T-cell (primary cell): ENCODE measurements at regions not wholly inside any gene's neighbourhood (a gene's known extent, or its start where the extent isn't known, plus 50 kb on each side); places are given as distances from the start of the nearest gene placed in this dataset.

ENCODE experiments used
- ATAC-seq, 4 experiments: fragments of 200-7000 bp in 3 of 4; fragments of 150-1000 bp in 1 of 4; cut with Tn5 transposase; replicated peaks in 1 of 4; 1 replicate in 3 of 4; 2 replicates in 1 of 4; pipeline ENCODE4 v1.10.0; 2021; ENCODE audit warnings: moderate library complexity in 3 of 4, mild to moderate bottlenecking in 2 of 4, moderate number of reproducible peaks in 1 of 4
- CTCF ChIA-PET, 2 donors: fragments of 300-600 bp; sonication (Branson Sonifier 250); formaldehyde crosslinking; loops; one replicate each; lab custom pipeline; 2022; ENCODE audit warnings: antibody characterized with exemption in 2 of 2; lab: Charles Lee
- POLR2A ChIA-PET, 2 donors: fragments of 300-600 bp; sonication (Branson Sonifier 250); formaldehyde crosslinking; loops; one replicate each; lab custom pipeline; 2022; ENCODE audit warnings: antibody characterized with exemption in 2 of 2; lab: Charles Lee
- DNase-seq, 35 experiments: peaks; one replicate each; pipeline versions ENCODE4 v3.0.0 to v3.0.0-alpha.2; 2013 to 2023
- H3K27ac ChIP-seq: one replicate; pipeline ENCODE4 v1.5.1; 2013; ENCODE audit warnings: low read length
- H3K27me3 ChIP-seq, 2 experiments: replicated peaks in 1 of 2; 1 replicate in 1 of 2; 2 replicates in 1 of 2; pipeline versions ENCODE4 v1.6.1 to v1.7.0; 2013; ENCODE audit warnings: low read length in 1 of 2, mixed read lengths in 1 of 2; ENCODE audit not compliant: control insufficient read depth in 2 of 2, insufficient read depth in 2 of 2; ENCODE audit errors: extremely low read depth in 1 of 2
- H3K36me3 ChIP-seq, 2 donors: 1 replicate in 1 of 2; 2 replicates in 1 of 2; pipeline versions ENCODE4 v1.6.1 to v1.7.0; 2013; ENCODE audit warnings: low read length in 1 of 2; ENCODE audit not compliant: control insufficient read depth in 2 of 2, insufficient read depth in 1 of 2; ENCODE audit errors: extremely low read depth in 1 of 2
- H3K4me1 ChIP-seq, 2 experiments: 1 replicate in 1 of 2; 2 replicates in 1 of 2; pipeline versions ENCODE4 v1.6.1 to v1.7.0; 2013; ENCODE audit warnings: low read length in 2 of 2, mixed read lengths in 1 of 2; ENCODE audit not compliant: insufficient read depth in 2 of 2, control insufficient read depth in 1 of 2; ENCODE audit errors: extremely low read depth in 1 of 2
- H3K4me3 ChIP-seq, 2 donors: 1 replicate in 1 of 2; 2 replicates in 1 of 2; pipeline versions ENCODE4 v1.5.1 to v1.7.0; 2013; ENCODE audit warnings: mild to moderate bottlenecking in 2 of 2, low read length in 1 of 2, moderate library complexity in 1 of 2; ENCODE audit not compliant: control insufficient read depth in 1 of 2; ENCODE audit errors: extremely low read depth in 1 of 2
- H3K9me3 ChIP-seq: 2 replicates; pipeline ENCODE4 v1.7.0; 2013
- H3K27ac Mint-ChIP-seq, 2 donors: one replicate each; pipeline ENCODE4 v1.8.0; 2020 to 2021; ENCODE audit warnings: mild to moderate bottlenecking in 2 of 2, mixed read lengths in 2 of 2
- H3K27me3 Mint-ChIP-seq, 2 donors: one replicate each; pipeline ENCODE4 v1.8.0; 2021 to 2022; ENCODE audit warnings: mixed read lengths in 2 of 2
- H3K36me3 Mint-ChIP-seq: one replicate; pipeline ENCODE4 v1.8.0; 2021; ENCODE audit warnings: mixed read lengths
- H3K4me1 Mint-ChIP-seq, 3 donors: one replicate each; pipeline ENCODE4 v1.8.0; 2020 to 2022; ENCODE audit warnings: mixed read lengths in 3 of 3, mild to moderate bottlenecking in 1 of 3
- H3K4me3 Mint-ChIP-seq, 3 donors: one replicate each; pipeline ENCODE4 v1.8.0; 2020 to 2022; ENCODE audit warnings: mild to moderate bottlenecking in 3 of 3, mixed read lengths in 3 of 3, moderate library complexity in 3 of 3
- H3K9me3 Mint-ChIP-seq, 3 donors: one replicate each; pipeline ENCODE4 v1.8.0; 2020 to 2022; ENCODE audit warnings: mixed read lengths in 3 of 3
- WGBS: methylation state at CpG from one replicate; pipeline ENCODE4 v1.1.5; 2013; ENCODE audit warnings: missing lambda C conversion rate; ENCODE audit not compliant: insufficient coverage; 5-methylcytosine and 5-hydroxymethylcytosine counted together

- Histone ChIP-seq H3K27me3 (peaks cover 0 to 3% of the 10 kb centered on the region in 2 experiments), H3K4me3 (no peak overlapping the region), H3K4me1 (no peaks in the 10 kb centered on the region), H3K36me3 (no peaks in the 10 kb centered on the region), H3K27ac (no peak overlapping the region), H3K9me3 (no peaks in the 10 kb centered on the region)
- no peak for DNase-seq
- H3K4me1 Mint-ChIP-seq, result no peaks in the 10 kb centered on the region
- no peak for ATAC-seq
- peaks cover 0 to 3% of the 10 kb centered on the region in 2 donors for H3K27me3 Mint-ChIP-seq
- 57% methylated on average over 1 of the region's 2 CpGs for WGBS
- POLR2A ChIA-PET, result no interaction called here
- CTCF ChIA-PET, result no interaction called here
- no peak overlapping the region for H3K4me3 Mint-ChIP-seq
- peaks cover 0 to 5% (median 0%) of the 10 kb centered on the region in 3 donors for H3K9me3 Mint-ChIP-seq
- H3K27ac Mint-ChIP-seq, result no peak overlapping the region
- H3K36me3 Mint-ChIP-seq, result no peaks in the 10 kb centered on the region
These were observed 64.2 kb upstream of the MME start for GRCh38 chr3:155015776-155016436.

- Histone ChIP-seq H3K27ac (no peak overlapping the region), H3K4me3 (no peak overlapping the region), H3K9me3 (no peaks in the 10 kb centered on the region), H3K4me1 (no peaks in the 10 kb centered on the region), H3K27me3 (peaks cover 0 to 3% of the 10 kb centered on the region in 2 experiments), H3K36me3 (no peaks in the 10 kb centered on the region)
- Mint-ChIP-seq H3K9me3 (peaks cover 0 to 5% (median 0%) of the 10 kb centered on the region in 3 donors), H3K27ac (no peak overlapping the region), H3K4me1 (no peaks in the 10 kb centered on the region), H3K36me3 (no peaks in the 10 kb centered on the region), H3K27me3 (peaks cover 0 to 3% of the 10 kb centered on the region in 2 donors), H3K4me3 (no peak overlapping the region)
- ATAC-seq (no peak), DNase-seq (no peak)
- 60% methylated on average over 1 of the region's 2 CpGs for WGBS
- CTCF ChIA-PET, result no interaction called here
- POLR2A ChIA-PET, result no interaction called here
These were observed 65.2 kb upstream of the MME start for GRCh38 chr3:155014953-155015352.

- Histone ChIP-seq H3K4me3 (no peak overlapping the region), H3K27ac (no peak overlapping the region), H3K4me1 (no peaks in the 10 kb centered on the region), H3K27me3 (peaks cover 0 to 3% of the 10 kb centered on the region in 2 experiments), H3K36me3 (no peaks in the 10 kb centered on the region), H3K9me3 (no peaks in the 10 kb centered on the region)
- ChIA-PET CTCF (interaction anchor here in 1 of 2 donors (0.5 kb wide), 1 partner anchor 60 kb away, joined by 3 read pairs; no protein-coding TSS in a partner anchor), POLR2A (no interaction called here)
- Mint-ChIP-seq H3K4me3 (no peak overlapping the region), H3K27ac (no peak overlapping the region), H3K27me3 (peaks cover 0 to 3% of the 10 kb centered on the region in 2 donors), H3K9me3 (peaks cover 0 to 5% (median 0%) of the 10 kb centered on the region in 3 donors), H3K4me1 (no peaks in the 10 kb centered on the region), H3K36me3 (no peaks in the 10 kb centered on the region)
- DNase-seq (no peak), ATAC-seq (no peak)
- 71% methylated on average over 1 of the region's 2 CpGs for WGBS
These were observed 66.7 kb upstream of the MME start for GRCh38 chr3:155013427-155013826.

GRCh38 chr3:155012584-155012983, 67.5 kb upstream of the MME start:
- Histone ChIP-seq H3K36me3 (no peaks in the 10 kb centered on the region), H3K4me3 (no peak overlapping the region), H3K27me3 (peaks cover 0 to 3% of the 10 kb centered on the region in 2 experiments), H3K4me1 (no peaks in the 10 kb centered on the region), H3K9me3 (no peaks in the 10 kb centered on the region), H3K27ac (no peak overlapping the region)
- ChIA-PET CTCF (no interaction called here), POLR2A (no interaction called here)
- WGBS, result 90% methylated on average over 3 of the region's 4 CpGs
- no peaks in the 10 kb centered on the region for H3K36me3 Mint-ChIP-seq
- no peak overlapping the region for H3K27ac Mint-ChIP-seq
- no peak for DNase-seq
- peaks cover 0 to 5% (median 0%) of the 10 kb centered on the region in 3 donors for H3K9me3 Mint-ChIP-seq
- H3K4me1 Mint-ChIP-seq, result no peaks in the 10 kb centered on the region
- ATAC-seq, result no peak
- no peak overlapping the region for H3K4me3 Mint-ChIP-seq
- H3K27me3 Mint-ChIP-seq, result peaks cover 0 to 3% of the 10 kb centered on the region in 2 donors

GRCh38 chr3:155010416-155010815, 69.7 kb upstream of the MME start:
- no peak overlapping the region for H3K27ac ChIP-seq
- Mint-ChIP-seq H3K4me1 (no peaks in the 10 kb centered on the region), H3K27me3 (peaks cover 0 to 3% of the 10 kb centered on the region in 2 donors), H3K4me3 (no peak overlapping the region), H3K27ac (no peak overlapping the region), H3K9me3 (peaks cover 0 to 5% (median 3%) of the 10 kb centered on the region in 3 donors), H3K36me3 (no peaks in the 10 kb centered on the region)
- POLR2A ChIA-PET, result no interaction called here
- H3K4me1 ChIP-seq, result no peaks in the 10 kb centered on the region
- H3K36me3 ChIP-seq, result no peaks in the 10 kb centered on the region
- H3K9me3 ChIP-seq, result no peaks in the 10 kb centered on the region
- H3K4me3 ChIP-seq, result no peak overlapping the region
- DNase-seq (no peak), ATAC-seq (no peak)
- WGBS, result 75% methylated on average over 3 of the region's 3 CpGs
- CTCF ChIA-PET, result no interaction called here
- H3K27me3 ChIP-seq, result peaks cover 0 to 3% of the 10 kb centered on the region in 2 experiments

- Histone ChIP-seq H3K27me3 (peaks cover 0 to 3% of the 10 kb centered on the region in 2 experiments), H3K4me3 (no peak overlapping the region), H3K36me3 (no peaks in the 10 kb centered on the region), H3K9me3 (no peaks in the 10 kb centered on the region), H3K27ac (no peak overlapping the region), H3K4me1 (no peaks in the 10 kb centered on the region)
- H3K27me3 Mint-ChIP-seq, result peaks cover 0 to 3% of the 10 kb centered on the region in 2 donors
- no peak overlapping the region for H3K27ac Mint-ChIP-seq
- peaks cover under 1 to 5% (median 3%) of the 10 kb centered on the region in 3 donors for H3K9me3 Mint-ChIP-seq
- ChIA-PET CTCF (interaction anchor here in 1 of 2 donors (0.6 kb wide), 1 partner anchor 32 kb away, joined by 3 read pairs; no protein-coding TSS in a partner anchor), POLR2A (no interaction called here)
- DNase-seq, result no peak
- no peaks in the 10 kb centered on the region for H3K4me1 Mint-ChIP-seq
- H3K4me3 Mint-ChIP-seq, result no peak overlapping the region
- ATAC-seq, result no peak
- H3K36me3 Mint-ChIP-seq, result no peaks in the 10 kb centered on the region
- WGBS, result no CpG with 5 or more reads among the region's 2 CpGs
These were observed 70.9 kb upstream of the MME start for GRCh38 chr3:155009217-155009616.
